HG02884 (cell line): ENCODE measurements at regions not wholly inside any gene's neighbourhood (a gene's known extent, or its start where the extent isn't known, plus 50 kb on each side); places are given as distances from the start of the nearest gene placed in this dataset.
"Not testable (repeated sequence)": the region's sequence is repeated elsewhere in the genome, so short reads cannot be mapped to it uniquely, and the experiment has no call there.

Experiments used
- ATAC-seq: cut with Tn5 transposase; IDR thresholded peaks from one replicate; pipeline ENCODE4 v1.9.1; 2021; ENCODE audit warnings: mild to moderate bottlenecking, moderate library complexity; ENCODE audit not compliant: unreplicated experiment

- not testable (repeated sequence) for ATAC-seq
Measured at GRCh38 chr6:26951211-26951610, 291.7 kb upstream of the ZNF322 start.

GRCh38 chr6:26956078-26956600, 291.4 kb upstream of the PRSS16 start:
- not testable (repeated sequence) for ATAC-seq

GRCh38 chr6:26956601-26957184, 290.8 kb upstream of the PRSS16 start:
- not testable (repeated sequence) for ATAC-seq

GRCh38 chr6:26957399-26958127, 289.9 kb upstream of the PRSS16 start:
- ATAC-seq: not testable (repeated sequence)

GRCh38 chr6:26961236-26961635, 286.3 kb upstream of the PRSS16 start:
- ATAC-seq: not testable (repeated sequence)

GRCh38 chr6:27002447-27002846, 245.1 kb upstream of the PRSS16 start:
- ATAC-seq: no peak

- no peak for ATAC-seq
Measured at GRCh38 chr6:27007020-27007419, 240.5 kb upstream of the PRSS16 start.

- ATAC-seq: not testable (repeated sequence)
Measured at GRCh38 chr6:27008613-27009012, 238.9 kb upstream of the PRSS16 start.

GRCh38 chr6:27014053-27014452, 233.4 kb upstream of the PRSS16 start:
- not testable (repeated sequence) for ATAC-seq

- ATAC-seq: no peak
Measured at GRCh38 chr6:27016689-27017088, 230.8 kb upstream of the PRSS16 start.

GRCh38 chr6:27018401-27018800, 229.1 kb upstream of the PRSS16 start:
- not testable (repeated sequence) for ATAC-seq

GRCh38 chr6:27019651-27020552, 227.6 kb upstream of the PRSS16 start:
- peak; percentile 94 for ATAC-seq

- ATAC-seq: no peak
Measured at GRCh38 chr6:27020553-27020880, 227.0 kb upstream of the PRSS16 start.

- ATAC-seq: no peak
Measured at GRCh38 chr6:27023664-27024063, 223.8 kb upstream of the PRSS16 start.

GRCh38 chr6:27025351-27025750, 222.2 kb upstream of the PRSS16 start:
- no peak for ATAC-seq

GRCh38 chr6:27026361-27026760, 221.1 kb upstream of the PRSS16 start:
- no peak for ATAC-seq

- no peak for ATAC-seq
Measured at GRCh38 chr6:27031302-27031701, 216.2 kb upstream of the PRSS16 start.

GRCh38 chr6:27038498-27038897, 209.0 kb upstream of the PRSS16 start:
- no peak for ATAC-seq

GRCh38 chr6:27040244-27041042, 207.1 kb upstream of the PRSS16 start:
- ATAC-seq: no peak

- no peak for ATAC-seq
Measured at GRCh38 chr6:27043244-27043643, 204.3 kb upstream of the PRSS16 start.

- ATAC-seq: not testable (repeated sequence)
Measured at GRCh38 chr6:27045131-27045530, 202.4 kb upstream of the PRSS16 start.
